H1 (cell line): ENCODE measurements at regions not wholly inside any gene's neighbourhood (a gene's known extent, or its start where the extent isn't known, plus 50 kb on each side); places are given as distances from the start of the nearest gene placed in this dataset.

Source experiments
- CTCF ChIA-PET: fragments of 300-600 bp; sonication (Branson Sonifier 250); formaldehyde crosslinking; loops from one replicate; lab custom pipeline; 2021; ENCODE audit not compliant: partially characterized antibody; lab: Charles Lee
- POLR2A ChIA-PET: fragments of 300-600 bp; sonication (Branson Sonifier 250); formaldehyde crosslinking; loops from one replicate; lab custom pipeline; 2021; ENCODE audit warnings: inconsistent platforms; ENCODE audit not compliant: partially characterized antibody; lab: Charles Lee
- DNase-seq, 2 experiments: peaks; one replicate each; pipeline versions ENCODE4 v3.0.0 to v3.0.0-alpha.2; 2010 to 2022; ENCODE audit warnings: low spot score in 2 of 2, low read depth in 1 of 2, mixed read lengths in 1 of 2
- FAIRE-seq: peaks from 2 replicates; lab custom pipeline; 2011; peaks lifted over from hg19 to GRCh38; lab: Jason Lieb, UNC
- H2AFZ ChIP-seq: 2 replicates; pipeline ENCODE4 v1.8.1; 2012; ENCODE audit warnings: low read length, inconsistent platforms
- H2AK5ac ChIP-seq: 2 replicates; pipeline ENCODE4 v1.6.1; 2013; ENCODE audit warnings: low read depth, low read length
- H2BK120ac ChIP-seq: replicated peaks from 2 replicates; pipeline ENCODE3; 2013; ENCODE audit warnings: low read depth, low read length, inconsistent platforms
- H2BK12ac ChIP-seq: 2 replicates; pipeline ENCODE4 v1.6.1; 2013; ENCODE audit warnings: low read depth, low read length
- H2BK15ac ChIP-seq: 2 replicates; pipeline ENCODE4 v1.6.1; 2013; ENCODE audit warnings: low read length
- H2BK20ac ChIP-seq: 2 replicates; pipeline ENCODE4 v1.6.1; 2013; ENCODE audit warnings: low read length
- H2BK5ac ChIP-seq: 2 replicates; pipeline ENCODE4 v1.6.1; 2013; ENCODE audit warnings: low read depth, low read length
- H3K14ac ChIP-seq: 2 replicates; pipeline ENCODE4 v1.6.1; 2013; ENCODE audit warnings: inconsistent platforms; ENCODE audit not compliant: insufficient read length
- H3K18ac ChIP-seq: 2 replicates; pipeline ENCODE4 v1.6.1; 2013; ENCODE audit warnings: low read length; ENCODE audit errors: extremely low read depth
- H3K23ac ChIP-seq: 2 replicates; pipeline ENCODE4 v1.6.1; 2013; ENCODE audit warnings: inconsistent platforms; ENCODE audit not compliant: insufficient read length
- H3K23me2 ChIP-seq: 2 replicates; pipeline ENCODE4 v1.6.1; 2013; ENCODE audit warnings: low read depth, low read length
- H3K27ac ChIP-seq: 2 replicates; pipeline ENCODE4 v1.6.1; 2011; ENCODE audit warnings: low read depth, low read length, inconsistent platforms
- H3K27me3 ChIP-seq, 4 experiments: replicated peaks in 1 of 4; 1 replicate in 1 of 4; 2 replicates in 3 of 4; pipeline versions ENCODE4 v1.6.1 to v1.8.1; 2011 to 2013; ENCODE audit warnings: low read length in 3 of 4, mild to moderate bottlenecking in 3 of 4, inconsistent platforms in 2 of 4, mixed read lengths in 2 of 4, moderate library complexity in 1 of 4; ENCODE audit not compliant: control insufficient read depth in 3 of 4, insufficient read depth in 3 of 4; ENCODE audit errors: extremely low read depth in 1 of 4
- H3K36me3 ChIP-seq, 4 experiments: 2 replicates each; pipeline versions ENCODE4 v1.6.1 to v1.8.1; 2011 to 2013; ENCODE audit warnings: mild to moderate bottlenecking in 4 of 4, low read length in 3 of 4, moderate library complexity in 2 of 4, control low read depth in 1 of 4, inconsistent platforms in 1 of 4; ENCODE audit not compliant: insufficient read depth in 4 of 4, control insufficient read depth in 2 of 4
- H3K4ac ChIP-seq: replicated peaks from 2 replicates; pipeline ENCODE3; 2013; ENCODE audit warnings: low read length, low read depth, mixed read lengths, inconsistent platforms; ENCODE audit not compliant: insufficient read length
- H3K4me1 ChIP-seq, 4 experiments: replicated peaks in 1 of 4; 1 replicate in 1 of 4; 2 replicates in 3 of 4; pipeline versions ENCODE4 v1.6.1 to v1.8.1; 2011 to 2013; ENCODE audit warnings: low read length in 3 of 4, inconsistent platforms in 2 of 4, mixed read lengths in 1 of 4; ENCODE audit not compliant: insufficient read depth in 4 of 4, control insufficient read depth in 3 of 4
- H3K4me2 ChIP-seq, 2 experiments: 2 replicates each; pipeline versions ENCODE4 v1.6.1 to v1.8.1; 2011 to 2013; ENCODE audit warnings: low read depth in 2 of 2, low read length in 2 of 2, control low read depth in 1 of 2, inconsistent platforms in 1 of 2, mild to moderate bottlenecking in 1 of 2; ENCODE audit not compliant: insufficient read depth in 1 of 2
- H3K4me3 ChIP-seq, 4 experiments: fragments of 200-600, 300-600 bp in 1 of 4; sonication (generic), shearing (Covaris generic), sonication (Bioruptor Twin) in 1 of 4; 2 replicates each; pipeline versions ENCODE4 v1.5.1 to v1.8.1; 2011 to 2016; ENCODE audit warnings: low read length in 4 of 4, low read depth in 3 of 4, control low read depth in 2 of 4, inconsistent platforms in 2 of 4, mild to moderate bottlenecking in 2 of 4, mixed read lengths in 1 of 4, moderate library complexity in 1 of 4; ENCODE audit not compliant: insufficient read depth in 2 of 4; ENCODE audit errors: extremely low read depth in 1 of 4
- H3K56ac ChIP-seq: replicated peaks from 2 replicates; pipeline ENCODE3; 2013; ENCODE audit warnings: low read depth, mild to moderate bottlenecking, mixed read lengths, low read length, inconsistent platforms; ENCODE audit not compliant: insufficient read length
- H3K79me1 ChIP-seq: 2 replicates; pipeline ENCODE4 v1.6.1; 2013; ENCODE audit warnings: low read depth, low read length, control low read depth
- H3K79me2 ChIP-seq, 2 experiments: 2 replicates each; pipeline versions ENCODE4 v1.6.1 to v1.8.1; 2012 to 2013; ENCODE audit warnings: low read length in 2 of 2, mild to moderate bottlenecking in 2 of 2, inconsistent platforms in 1 of 2; ENCODE audit not compliant: insufficient read depth in 2 of 2, control insufficient read depth in 1 of 2
- H3K9ac ChIP-seq, 4 experiments: replicated peaks in 1 of 4; 1 replicate in 1 of 4; 2 replicates in 3 of 4; pipeline versions ENCODE4 v1.6.1 to v1.8.1; 2011 to 2013; ENCODE audit warnings: low read depth in 3 of 4, low read length in 3 of 4, control low read depth in 2 of 4, mild to moderate bottlenecking in 2 of 4, moderate library complexity in 2 of 4, inconsistent platforms in 1 of 4; ENCODE audit errors: extremely low read depth in 1 of 4
- H3K9me3 ChIP-seq, 2 experiments: 2 replicates each; pipeline versions ENCODE4 v1.6.1 to v1.8.1; 2012 to 2013; ENCODE audit warnings: mild to moderate bottlenecking in 2 of 2, moderate library complexity in 2 of 2, control low read depth in 1 of 2, inconsistent platforms in 1 of 2, low read depth in 1 of 2, low read length in 1 of 2, mixed read lengths in 1 of 2; ENCODE audit not compliant: insufficient read depth in 2 of 2
- H4K20me1 ChIP-seq, 2 experiments: replicated peaks in 1 of 2; 2 replicates each; pipeline versions ENCODE3 to v1.8.1; 2011 to 2013; ENCODE audit warnings: inconsistent platforms in 2 of 2, low read length in 2 of 2, mild to moderate bottlenecking in 1 of 2; ENCODE audit not compliant: insufficient read depth in 2 of 2, control insufficient read depth in 1 of 2
- H4K5ac ChIP-seq: 2 replicates; pipeline ENCODE4 v1.6.1; 2013; ENCODE audit warnings: low read length, low read depth, mixed read lengths, inconsistent platforms; ENCODE audit not compliant: insufficient read length
- H4K8ac ChIP-seq: 2 replicates; pipeline ENCODE4 v1.8.0; 2013; ENCODE audit warnings: mild to moderate bottlenecking, moderate library complexity, low read length, inconsistent platforms; ENCODE audit not compliant: insufficient read depth; ENCODE audit errors: extremely low read depth
- H4K91ac ChIP-seq: replicated peaks from 2 replicates; pipeline ENCODE3; 2013; ENCODE audit warnings: low read length, mixed read lengths, inconsistent platforms; ENCODE audit not compliant: insufficient read length
- JUND ChIP-seq: IDR thresholded peaks from 2 replicates; pipeline ENCODE4 v1.6.1; 2011; ENCODE audit warnings: mild to moderate bottlenecking, improper control_type of control experiment, low read length
- KDM4A ChIP-seq: IDR thresholded peaks from one replicate; pipeline ENCODE4 v1.7.1; 2012; ENCODE audit warnings: low read depth, mild to moderate bottlenecking, moderate library complexity, low read length, inconsistent platforms; ENCODE audit not compliant: severe bottlenecking
- NANOG ChIP-seq: IDR thresholded peaks from 2 replicates; pipeline ENCODE4 v1.6.1; 2011; ENCODE audit warnings: low read length, low read depth, mild to moderate bottlenecking, inconsistent platforms; ENCODE audit not compliant: insufficient read depth, poor library complexity, severe bottlenecking
- SIX5 ChIP-seq: IDR thresholded peaks from 2 replicates; pipeline ENCODE4 v1.6.1; 2011; ENCODE audit warnings: mild to moderate bottlenecking, low read depth, low read length
- TAF1 ChIP-seq: IDR thresholded peaks from 2 replicates; pipeline ENCODE4 v1.6.1; 2011; ENCODE audit warnings: mild to moderate bottlenecking, low read depth, low read length
- TBP ChIP-seq: IDR thresholded peaks from 2 replicates; pipeline ENCODE4 v1.6.1; 2011; ENCODE audit warnings: low read depth, low read length, improper control_type of control experiment

DNA sequence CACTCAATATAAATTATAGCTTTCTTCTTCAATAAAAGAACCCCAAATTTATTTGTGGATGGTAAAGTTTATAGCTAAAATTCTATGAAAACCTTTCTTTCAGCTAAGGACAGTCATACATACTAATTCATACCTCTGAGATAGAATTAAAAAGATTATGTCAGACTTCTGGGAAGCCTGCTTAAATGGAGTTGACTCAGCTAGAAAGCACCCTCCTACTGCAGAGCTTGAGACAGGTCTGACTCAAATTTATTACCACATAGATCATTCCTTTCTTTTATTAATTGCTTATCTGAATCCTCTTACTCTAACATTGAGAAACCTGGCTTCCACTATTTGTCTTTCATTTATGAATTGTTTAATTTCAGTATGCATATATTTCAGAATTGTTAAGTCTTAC, 1007.0 kb upstream of the LRFN5 start:
- H4K91ac ChIP-seq, result no peak overlapping the region
- no peak for FAIRE-seq
- CTCF ChIA-PET, result interaction anchor here (1.1 kb wide), 1 partner anchor 9 kb away, joined by 3 read pairs; no protein-coding TSS in a partner anchor
- no peak for TF ChIP-seq TBP
- TF ChIP-seq SIX5, result no peak
- TF ChIP-seq TAF1, result no peak
- no peak for TF ChIP-seq JUND
- TF ChIP-seq NANOG, result no peak
- TF ChIP-seq KDM4A, result no peak
- no peaks in the 10 kb centered on the region for H3K4me1 ChIP-seq
- no peaks in the 10 kb centered on the region for H3K9me3 ChIP-seq
- no peak overlapping the region for H4K8ac ChIP-seq
- no peak overlapping the region for H3K9ac ChIP-seq
- H2BK5ac ChIP-seq, result no peak overlapping the region
- H3K56ac ChIP-seq, result no peak overlapping the region
- H2BK15ac ChIP-seq, result no peak overlapping the region
- no peak for DNase-seq
- H4K20me1 ChIP-seq, result no peaks in the 10 kb centered on the region
- POLR2A ChIA-PET, result no interaction called here
- no peak overlapping the region for H4K5ac ChIP-seq
- no peaks in the 10 kb centered on the region for H3K36me3 ChIP-seq
- no peak overlapping the region for H2BK12ac ChIP-seq
- H3K4ac ChIP-seq, result no peak overlapping the region
- H3K18ac ChIP-seq, result no peak overlapping the region
- H3K14ac ChIP-seq, result no peak overlapping the region
- H2AFZ ChIP-seq, result no peak overlapping the region
- no peaks in the 10 kb centered on the region for H3K79me1 ChIP-seq
- no peaks in the 10 kb centered on the region for H3K27me3 ChIP-seq
- H3K27ac ChIP-seq, result no peak overlapping the region
- H2BK20ac ChIP-seq, result no peak overlapping the region
- H3K23me2 ChIP-seq, result no peaks in the 10 kb centered on the region
- no peak overlapping the region for H3K4me2 ChIP-seq
- no peak overlapping the region for H2AK5ac ChIP-seq
- no peak overlapping the region for H3K4me3 ChIP-seq
- no peak overlapping the region for H3K23ac ChIP-seq
- H2BK120ac ChIP-seq, result no peak overlapping the region
- H3K79me2 ChIP-seq, result no peaks in the 10 kb centered on the region
